SK-N-SH treated with all-trans-retinoic acid at 6 μM for 48 hours (cell line): ENCODE measurements at regions not wholly inside any gene's neighbourhood (a gene's known extent, or its start where the extent isn't known, plus 50 kb on each side); places are given as distances from the start of the nearest gene placed in this dataset.

Source experiments
- ATAC-seq: fragments of 200-7000 bp; cut with Tn5 transposase; 3 replicates; pipeline ENCODE4 v1.9.1; 2020; ENCODE audit warnings: mild to moderate bottlenecking, moderate library complexity
- ARNTL ChIP-seq: fragments of 450-650 bp; formaldehyde crosslinking; IDR thresholded peaks from 2 replicates; pipeline ENCODE4 v1.5.0; 2020; ENCODE audit warnings: low read depth, mild to moderate bottlenecking, moderate library complexity, borderline replicate concordance
- BACH2 ChIP-seq: fragments of 250-450 bp; sonication (Bioruptor Pico); IDR thresholded peaks from 2 replicates; pipeline ENCODE4 v1.9.0; 2021; ENCODE audit warnings: mild to moderate bottlenecking, borderline replicate concordance
- CREB5 ChIP-seq: fragments of 250-450 bp; sonication (Bioruptor Pico); IDR thresholded peaks from 2 replicates; pipeline ENCODE4 v1.5.1; 2020; ENCODE audit warnings: low read depth, mild to moderate bottlenecking, moderate library complexity
- CSDC2 ChIP-seq: fragments of 250-450 bp; sonication (Bioruptor Pico); IDR thresholded peaks from 2 replicates; pipeline ENCODE4 v1.5.0; 2020; ENCODE audit warnings: mild to moderate bottlenecking, moderate library complexity
- CSRNP3 ChIP-seq: fragments of 250-450 bp; sonication (Bioruptor Pico); IDR thresholded peaks from 2 replicates; pipeline ENCODE4 v1.5.1; 2021; ENCODE audit warnings: mild to moderate bottlenecking, moderate library complexity
- GLIS3 ChIP-seq: fragments of 250-450 bp; sonication (Bioruptor Pico); IDR thresholded peaks from 2 replicates; pipeline ENCODE4 v1.5.0; 2020; ENCODE audit warnings: mild to moderate bottlenecking, moderate library complexity
- ISL1 ChIP-seq: fragments of 250-450 bp; sonication (Bioruptor Pico); IDR thresholded peaks from 2 replicates; pipeline ENCODE4 v2.1.2; 2022; ENCODE audit warnings: mild to moderate bottlenecking, moderate library complexity
- OSR1 ChIP-seq: fragments of 250-450 bp; sonication (Bioruptor Pico); IDR thresholded peaks from 2 replicates; pipeline ENCODE4 v1.8.0; 2022; ENCODE audit warnings: moderate library complexity, mild to moderate bottlenecking, inconsistent platforms
- POU6F1 ChIP-seq: fragments of 250-450 bp; sonication (Bioruptor Pico); IDR thresholded peaks from 2 replicates; pipeline ENCODE4 v1.8.0; 2021; ENCODE audit warnings: low read depth, mild to moderate bottlenecking, moderate library complexity, borderline replicate concordance
- RARB ChIP-seq: fragments of 250-450 bp; sonication (Bioruptor Pico); IDR thresholded peaks from 2 replicates; pipeline ENCODE4 v1.8.0; 2021; ENCODE audit warnings: mild to moderate bottlenecking, moderate library complexity
- TOX ChIP-seq: fragments of 250-450 bp; sonication (Bioruptor Pico); IDR thresholded peaks from 2 replicates; pipeline ENCODE4 v1.8.0; 2021; ENCODE audit warnings: mild to moderate bottlenecking, moderate library complexity, borderline replicate concordance
- TSHZ2 ChIP-seq: fragments of 250-450 bp; sonication (Bioruptor Pico); IDR thresholded peaks from 2 replicates; pipeline ENCODE4 v1.5.0; 2020; ENCODE audit warnings: mild to moderate bottlenecking, moderate library complexity
- ZC3H10 ChIP-seq: fragments of 250-450 bp; sonication (Bioruptor Pico); IDR thresholded peaks from 2 replicates; pipeline ENCODE4 v1.5.1; 2021; ENCODE audit warnings: mild to moderate bottlenecking, moderate library complexity
- ZFP3 ChIP-seq: fragments of 250-450 bp; sonication (Bioruptor Pico); IDR thresholded peaks from 2 replicates; pipeline ENCODE4 v1.5.0; 2020; ENCODE audit warnings: mild to moderate bottlenecking, moderate library complexity
- ZFP30 ChIP-seq: fragments of 450-650 bp; formaldehyde crosslinking; IDR thresholded peaks from 2 replicates; pipeline ENCODE4 v1.5.0; 2022; ENCODE audit warnings: mild to moderate bottlenecking, moderate library complexity
- ZNF565 ChIP-seq: fragments of 450-650 bp; formaldehyde crosslinking; conservative IDR thresholded peaks from 2 replicates; pipeline ENCODE4 v1.5.0; 2020; ENCODE audit warnings: low read depth, mild to moderate bottlenecking, moderate library complexity
- ZNF70 ChIP-seq: fragments of 450-650 bp; formaldehyde crosslinking; IDR thresholded peaks from 2 replicates; pipeline ENCODE4 v1.5.0; 2020; ENCODE audit warnings: mild to moderate bottlenecking, moderate library complexity
- ZNF8 ChIP-seq: fragments of 450-650 bp; formaldehyde crosslinking; IDR thresholded peaks from 2 replicates; pipeline ENCODE4 v1.5.0; 2020; ENCODE audit warnings: mild to moderate bottlenecking, moderate library complexity

- ATAC-seq: no peak
- peak; percentile 27; the same call in 1 of the 2 replicates for TF ChIP-seq ISL1 (CRISPR knock-in tag)
- no peak for TF ChIP-seq OSR1 (CRISPR knock-in tag)
- TF ChIP-seq ARNTL (CRISPR knock-in tag): no peak
- TF ChIP-seq, all 23 proteins: peak for 1
Observed at GRCh38 chr4:62360156-62360545, 1160.0 kb downstream of the ADGRL3 start.

GRCh38 chr4:62359441-62360155 lies 1159.5 kb downstream of the ADGRL3 start:
- ATAC-seq: no peak
- TF ChIP-seq CREB5: no peak
- TF ChIP-seq GLIS3 (CRISPR knock-in tag): no peak
- TF ChIP-seq ZNF70 (CRISPR knock-in tag): no peak
- no peak for TF ChIP-seq ZC3H10
- TF ChIP-seq ZNF565 (CRISPR knock-in tag): no peak
- TF ChIP-seq TSHZ2 (CRISPR knock-in tag): no peak
- TF ChIP-seq ZFP30 (CRISPR knock-in tag): no peak
- no peak for TF ChIP-seq ZFP3 (CRISPR knock-in tag)
- no peak for TF ChIP-seq ARNTL (CRISPR knock-in tag)
- TF ChIP-seq TOX: no peak
- TF ChIP-seq RARB: no peak
- TF ChIP-seq POU6F1 (CRISPR knock-in tag): no peak
- no peak for TF ChIP-seq CSRNP3 (CRISPR knock-in tag)

- no peak for ATAC-seq
- TF ChIP-seq ISL1 (CRISPR knock-in tag) (no peak), TSHZ2 (CRISPR knock-in tag) (no peak), RARB (no peak)
- TF ChIP-seq, all 23 proteins: peak for 0
Observed at GRCh38 chr4:62344915-62345314, 1144.8 kb downstream of the ADGRL3 start.

- no peak for ATAC-seq
- TF ChIP-seq ISL1 (CRISPR knock-in tag) (no peak), BACH2 (CRISPR knock-in tag) (no peak), ZFP30 (CRISPR knock-in tag) (no peak), ZFP3 (CRISPR knock-in tag) (no peak), ZNF70 (CRISPR knock-in tag) (no peak), ZNF565 (CRISPR knock-in tag) (no peak), TOX (no peak), CSRNP3 (CRISPR knock-in tag) (no peak), CSDC2 (CRISPR knock-in tag) (no peak), CREB5 (no peak), ZNF8 (CRISPR knock-in tag) (no peak), ARNTL (CRISPR knock-in tag) (no peak), OSR1 (CRISPR knock-in tag) (no peak), GLIS3 (CRISPR knock-in tag) (no peak)
Observed at GRCh38 chr4:62344474-62344873, 1144.3 kb downstream of the ADGRL3 start.
